Activated CD8-positive, alpha-beta memory T cell treated with anti-CD3 and anti-CD28 coated beads, Interleukin-2, amount 50 U/mL, for 48 hours (primary cell): ENCODE measurements at regions not wholly inside any gene's neighbourhood (a gene's known extent, or its start where the extent isn't known, plus 50 kb on each side); places are given as distances from the start of the nearest gene placed in this dataset.

Experiments
- DNase-seq: peaks from one replicate; pipeline ENCODE4 v3.0.0-alpha.2; 2020

DNA sequence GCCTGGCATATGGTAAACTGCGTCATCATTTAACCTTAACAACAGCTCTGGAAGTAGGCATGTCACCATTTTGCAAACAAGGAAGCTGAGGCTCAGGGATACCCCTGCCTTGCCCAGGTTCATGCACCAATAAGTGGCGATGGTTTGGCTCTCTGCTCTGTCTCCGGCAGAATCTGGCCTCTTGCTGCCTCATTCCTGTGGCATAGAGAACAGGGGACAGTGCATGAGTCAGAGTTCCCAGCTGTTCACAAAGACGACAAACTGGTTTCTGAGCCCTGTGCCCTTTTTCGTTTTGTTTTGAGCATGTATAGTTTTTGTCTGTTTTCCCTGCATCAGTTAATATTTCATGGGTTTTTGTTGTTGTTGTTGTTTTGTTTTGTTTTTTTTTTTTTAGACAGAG is 236.8 kb downstream of the OPA1 start:
- DNase-seq, result no peak

DNA sequence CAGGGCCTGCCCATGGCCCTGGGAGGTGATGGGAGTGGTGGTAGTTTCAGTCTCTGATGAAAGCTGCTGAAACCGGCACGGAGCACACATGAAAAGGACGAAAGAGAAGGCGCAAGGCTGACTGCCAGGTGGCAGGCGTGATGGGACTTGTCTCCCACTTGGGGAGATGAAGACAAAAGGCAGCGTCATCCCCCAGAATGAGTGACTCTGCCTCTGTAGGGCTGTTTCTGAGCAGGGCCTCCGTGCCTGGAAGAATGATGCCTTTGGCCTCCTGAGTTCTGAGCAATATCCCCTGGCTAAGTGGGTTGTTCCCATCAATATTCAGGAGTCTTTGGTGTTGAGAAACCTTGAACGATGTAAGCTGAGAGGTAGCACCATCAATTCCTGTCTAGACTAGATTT is 237.8 kb downstream of the OPA1 start:
- DNase-seq, result no peak

DNA sequence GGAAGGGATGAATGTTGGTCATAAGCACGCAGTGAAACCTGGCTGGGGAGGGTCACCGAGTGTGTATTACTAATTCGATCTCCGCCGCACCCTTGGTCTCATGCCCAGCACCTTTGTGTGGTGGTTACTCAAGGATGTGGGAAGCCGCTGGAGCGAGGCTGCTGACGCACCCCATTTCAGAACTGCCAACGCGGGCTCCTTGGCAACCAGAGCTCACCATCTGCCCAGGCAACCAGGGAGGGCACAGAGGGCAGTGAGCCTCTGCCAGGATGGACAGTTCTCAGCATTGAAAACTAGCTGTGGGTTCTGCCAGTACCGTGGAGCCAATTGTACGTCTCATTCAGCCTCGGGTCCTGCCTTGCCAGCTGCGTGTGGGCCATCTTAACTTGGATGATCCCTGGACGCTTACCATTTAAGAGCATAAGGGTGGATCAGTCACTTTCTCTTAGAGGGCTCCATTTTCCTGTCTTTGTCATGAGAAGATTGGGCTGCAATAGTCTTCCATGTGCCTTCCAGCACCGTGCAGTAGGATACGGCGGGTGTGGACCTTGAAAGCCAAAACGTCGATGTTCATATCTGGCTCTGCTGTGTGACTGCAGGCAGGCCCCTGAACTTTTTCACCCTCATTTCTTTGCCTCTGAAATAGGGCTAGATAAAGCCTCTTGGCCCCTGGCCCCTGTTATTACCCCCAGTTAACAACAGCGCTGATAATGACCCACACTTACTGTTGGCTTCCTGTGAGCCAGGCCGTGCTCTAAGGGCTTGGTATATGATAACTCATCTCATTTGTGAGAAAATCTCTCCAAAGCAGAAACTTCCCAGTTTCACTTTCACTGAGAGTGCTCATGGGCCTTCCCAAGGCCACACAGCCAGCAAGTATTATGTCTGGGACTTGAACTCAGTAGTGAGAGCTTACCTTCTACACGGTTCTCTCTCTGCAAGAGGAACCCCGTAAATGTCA is 238.8 kb downstream of the OPA1 start:
- no peak for DNase-seq

DNA sequence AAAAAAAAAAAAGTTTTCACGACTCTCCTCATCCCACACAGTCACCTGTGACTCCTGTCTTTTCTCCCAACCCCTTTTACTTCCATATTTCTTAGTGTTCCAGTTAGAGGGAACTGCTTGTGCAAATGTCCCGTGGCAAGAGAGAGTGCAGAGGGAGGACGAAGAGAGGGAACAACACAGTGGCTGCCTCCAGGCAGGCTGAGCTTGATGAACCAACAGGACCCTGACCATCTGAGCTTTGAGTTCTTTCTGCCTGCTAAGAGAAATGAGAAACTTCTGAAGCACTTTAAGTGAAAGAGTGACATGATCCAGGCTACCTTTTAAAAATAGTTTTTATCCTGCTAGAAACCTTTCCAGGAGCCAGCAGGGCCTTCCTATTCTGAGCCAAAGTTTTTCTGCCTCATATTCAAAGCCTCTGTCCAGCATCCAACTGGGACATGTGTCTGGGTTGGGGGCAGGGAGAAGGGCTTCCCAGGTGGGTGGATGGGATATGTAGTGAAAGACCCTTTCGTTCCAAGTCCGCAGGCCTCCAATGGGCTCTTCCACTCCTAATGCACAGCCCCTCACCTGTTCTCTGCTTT is 239.9 kb downstream of the OPA1 start:
- no peak for DNase-seq

DNA sequence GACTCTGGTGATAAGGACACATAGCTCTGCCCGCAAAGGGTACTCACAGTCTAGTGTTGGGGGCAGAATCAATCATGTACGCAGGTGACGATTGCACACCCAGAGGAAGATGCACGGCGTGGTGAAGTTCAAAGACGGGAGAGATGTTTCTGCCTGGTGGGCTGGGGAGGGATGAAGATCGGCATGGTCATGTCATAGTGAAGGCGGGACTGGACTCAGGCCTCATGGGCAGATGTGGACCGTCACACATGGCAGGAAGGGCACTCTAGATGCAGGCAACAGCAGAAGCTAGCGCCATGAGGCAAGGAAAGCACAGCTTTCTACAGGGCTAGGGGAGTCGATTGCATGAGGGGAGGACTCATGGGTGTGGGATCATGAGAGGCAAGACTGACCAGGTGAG is 240.6 kb downstream of the OPA1 start:
- DNase-seq, result no peak

DNA sequence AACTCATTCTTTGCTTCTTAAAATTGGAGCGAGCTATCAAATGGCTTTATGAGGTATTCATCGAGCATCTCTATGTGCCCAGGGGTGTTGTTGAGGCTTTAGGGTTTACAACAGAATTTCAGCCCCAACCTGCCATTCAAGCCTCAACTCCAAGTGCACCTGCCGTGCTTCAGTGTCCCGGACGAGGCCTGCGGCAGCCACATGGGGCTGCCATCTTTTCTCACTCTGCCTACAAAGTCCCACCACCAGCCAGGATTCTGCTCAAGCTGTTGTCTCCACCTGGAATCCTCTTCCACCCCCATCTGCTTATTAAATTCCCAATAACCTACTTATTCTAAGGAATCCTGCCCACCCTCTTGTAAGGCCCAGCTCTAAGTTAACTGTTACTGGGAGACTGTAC is 242.4 kb downstream of the OPA1 start:
- no peak for DNase-seq

DNA sequence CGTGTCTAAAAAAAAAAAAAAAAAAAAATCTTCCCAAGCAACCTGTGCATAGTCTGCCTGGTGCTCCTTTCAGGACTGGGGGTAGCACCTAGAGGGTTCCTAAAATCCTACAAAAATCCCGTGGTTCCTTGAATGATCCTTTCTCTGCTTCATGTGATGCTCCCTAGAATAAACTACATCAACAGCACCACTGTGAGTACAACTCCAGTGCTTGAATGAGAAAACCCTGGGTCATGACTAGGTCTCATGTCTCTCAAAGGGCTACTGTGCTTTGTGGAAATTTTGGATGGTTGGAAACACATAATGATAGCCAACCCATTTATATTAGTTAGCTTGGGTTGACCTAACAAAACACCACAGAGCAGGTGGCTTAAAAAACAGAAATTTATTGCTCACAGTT is 243.5 kb downstream of the OPA1 start:
- no peak for DNase-seq

DNA sequence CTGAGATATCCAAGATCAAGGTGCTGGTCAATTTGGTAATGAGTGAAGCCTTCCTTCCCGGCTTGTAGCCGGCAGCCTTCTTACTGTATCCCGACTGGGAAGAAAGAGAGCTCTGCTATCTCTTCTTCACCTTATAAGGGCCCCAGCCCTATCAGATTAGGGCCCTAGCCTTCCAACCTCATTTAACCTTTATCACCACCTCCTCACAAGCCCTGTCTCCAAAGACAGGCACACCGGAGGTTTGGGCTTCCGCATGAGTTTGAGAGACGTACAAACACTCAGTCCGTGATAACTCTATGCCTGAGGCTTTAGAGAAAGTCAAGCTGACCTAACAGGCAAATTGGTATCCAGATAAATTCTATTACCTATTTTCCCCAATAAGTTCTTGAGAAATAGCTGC is 243.9 kb downstream of the OPA1 start:
- no peak for DNase-seq

DNA sequence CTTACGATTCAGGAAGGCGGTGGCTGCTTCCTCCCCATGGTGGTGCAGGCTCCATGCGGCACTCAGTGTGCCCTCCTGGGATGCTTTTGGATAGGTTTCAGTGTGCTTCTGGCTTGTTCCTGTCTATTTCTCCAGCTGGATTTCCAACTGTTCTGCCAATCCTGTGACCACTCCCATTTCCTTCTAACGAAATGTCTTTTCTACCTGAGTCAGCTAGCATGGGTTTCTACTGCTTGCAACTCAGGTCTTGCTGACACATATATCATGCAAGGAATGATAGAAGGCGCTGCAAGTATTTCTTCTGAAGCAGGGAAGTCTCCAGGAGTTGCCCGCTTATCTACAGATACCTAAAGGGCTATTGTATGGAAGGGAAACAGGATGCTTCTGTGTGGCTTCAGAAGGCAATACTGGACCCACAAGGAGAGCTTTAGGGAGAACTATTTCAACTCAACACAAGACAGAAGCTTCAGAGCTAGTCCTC is 244.4 kb downstream of the OPA1 start:
- DNase-seq, result no peak

DNA sequence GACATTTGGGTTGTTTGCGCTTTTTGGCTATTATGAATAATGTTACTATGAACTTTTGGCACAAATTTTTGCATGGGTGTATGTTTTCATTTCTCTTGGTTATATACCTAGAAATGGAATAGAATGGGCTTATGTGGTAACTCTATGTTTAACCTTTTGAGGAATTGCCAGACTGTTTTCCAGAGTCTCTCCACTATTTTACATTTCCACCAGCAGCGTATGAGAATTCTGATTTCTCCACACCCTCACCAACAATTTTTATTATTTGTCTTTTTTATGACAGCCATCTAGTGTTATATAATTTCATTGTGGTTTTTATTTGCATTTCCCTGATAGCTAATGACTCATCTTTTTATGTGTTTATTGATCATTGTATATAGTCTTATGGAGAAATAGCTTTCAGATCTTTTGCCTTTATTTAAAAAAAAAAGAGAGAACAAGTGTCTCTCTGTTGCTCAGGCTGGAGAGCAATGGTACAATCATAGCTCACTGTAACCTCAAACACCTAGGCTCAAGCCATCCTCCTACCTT is 247.2 kb downstream of the OPA1 start:
- no peak for DNase-seq

DNA sequence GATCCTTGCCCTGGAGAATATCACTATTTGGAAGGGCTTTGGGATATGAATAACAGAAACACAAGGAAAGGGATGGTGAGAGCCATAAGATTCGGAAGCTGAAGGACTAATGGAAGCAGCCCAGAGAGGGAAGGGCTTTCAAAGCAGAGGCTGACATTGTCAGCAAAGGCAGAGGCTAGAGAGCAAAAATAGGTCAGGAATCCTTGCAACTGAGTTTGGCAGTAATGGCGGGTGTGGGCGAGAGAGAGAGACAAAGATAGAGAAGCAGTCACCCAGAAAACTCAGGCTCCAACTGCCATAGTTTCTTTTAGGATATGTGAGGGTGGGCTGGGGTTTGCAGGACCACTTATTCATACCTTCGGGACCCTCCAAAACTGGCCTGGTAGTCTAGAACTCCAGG is 248.6 kb downstream of the OPA1 start:
- DNase-seq, result no peak

DNA sequence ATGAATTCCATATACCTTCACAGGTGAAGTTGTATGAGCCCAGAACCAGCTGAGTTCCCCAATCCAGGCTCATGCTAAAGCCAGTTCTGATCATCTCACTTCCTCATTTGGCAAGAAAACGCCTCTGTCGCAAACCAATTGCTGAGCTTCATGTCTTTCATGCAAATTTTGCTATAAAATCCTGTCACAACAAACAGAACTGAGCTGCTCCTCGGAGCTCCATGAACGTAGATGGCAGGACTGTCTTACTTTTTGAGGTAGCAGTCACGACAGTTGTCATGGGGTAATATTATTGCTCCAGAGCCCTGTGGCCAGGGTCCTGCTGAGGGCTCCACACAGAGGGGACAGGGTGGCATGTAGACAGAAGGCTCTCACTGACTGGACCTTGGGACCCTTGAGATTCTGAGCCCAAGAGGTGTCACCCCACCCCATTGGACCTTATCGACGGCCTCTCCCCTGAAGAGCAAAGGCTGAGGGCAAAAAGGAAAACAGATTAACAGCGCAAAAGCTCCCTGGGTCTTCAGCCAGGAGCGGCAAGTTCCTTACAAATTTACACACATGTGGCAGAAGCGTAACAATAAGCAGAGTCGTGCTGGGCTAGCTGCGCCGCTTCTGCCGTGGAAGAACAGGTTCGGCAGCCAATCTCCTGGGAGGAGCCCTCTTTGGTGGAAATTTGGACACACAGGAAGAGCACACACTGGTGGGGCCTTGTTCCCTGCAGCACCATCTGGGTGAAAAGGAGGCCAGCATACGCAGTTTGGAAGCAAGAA is 249.2 kb downstream of the OPA1 start:
- DNase-seq, result no peak

DNA sequence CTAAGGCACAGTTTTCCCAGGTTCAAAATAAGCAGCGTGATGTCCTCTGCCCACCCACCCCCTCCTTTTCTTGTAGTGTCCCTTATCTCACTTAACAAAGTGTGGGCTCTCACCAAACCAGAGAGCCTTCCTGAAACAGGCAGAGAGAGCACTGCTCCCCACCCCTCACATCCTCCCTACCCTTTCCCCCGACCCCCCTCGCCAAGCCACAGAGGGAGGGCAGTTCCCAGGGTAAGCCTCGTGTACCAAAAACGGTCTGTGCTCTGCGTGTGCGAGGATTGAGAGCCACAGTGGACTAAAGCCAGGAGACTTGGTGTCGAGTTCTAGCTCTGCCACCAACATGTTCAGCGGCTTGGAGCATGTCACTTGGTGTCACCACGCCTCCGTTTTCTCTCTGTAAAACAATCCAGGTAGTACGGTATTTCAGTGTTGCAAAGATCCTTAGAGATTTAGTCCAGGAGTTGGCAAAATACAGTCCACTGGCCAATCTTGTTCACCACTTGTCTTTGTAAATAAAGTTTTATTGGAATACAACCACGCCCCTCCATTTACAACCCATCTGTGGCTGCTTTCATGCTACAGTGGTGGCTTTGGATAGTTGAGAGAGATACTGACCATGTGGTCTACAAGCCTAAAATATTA is 249.9 kb downstream of the OPA1 start:
- no peak for DNase-seq

DNA sequence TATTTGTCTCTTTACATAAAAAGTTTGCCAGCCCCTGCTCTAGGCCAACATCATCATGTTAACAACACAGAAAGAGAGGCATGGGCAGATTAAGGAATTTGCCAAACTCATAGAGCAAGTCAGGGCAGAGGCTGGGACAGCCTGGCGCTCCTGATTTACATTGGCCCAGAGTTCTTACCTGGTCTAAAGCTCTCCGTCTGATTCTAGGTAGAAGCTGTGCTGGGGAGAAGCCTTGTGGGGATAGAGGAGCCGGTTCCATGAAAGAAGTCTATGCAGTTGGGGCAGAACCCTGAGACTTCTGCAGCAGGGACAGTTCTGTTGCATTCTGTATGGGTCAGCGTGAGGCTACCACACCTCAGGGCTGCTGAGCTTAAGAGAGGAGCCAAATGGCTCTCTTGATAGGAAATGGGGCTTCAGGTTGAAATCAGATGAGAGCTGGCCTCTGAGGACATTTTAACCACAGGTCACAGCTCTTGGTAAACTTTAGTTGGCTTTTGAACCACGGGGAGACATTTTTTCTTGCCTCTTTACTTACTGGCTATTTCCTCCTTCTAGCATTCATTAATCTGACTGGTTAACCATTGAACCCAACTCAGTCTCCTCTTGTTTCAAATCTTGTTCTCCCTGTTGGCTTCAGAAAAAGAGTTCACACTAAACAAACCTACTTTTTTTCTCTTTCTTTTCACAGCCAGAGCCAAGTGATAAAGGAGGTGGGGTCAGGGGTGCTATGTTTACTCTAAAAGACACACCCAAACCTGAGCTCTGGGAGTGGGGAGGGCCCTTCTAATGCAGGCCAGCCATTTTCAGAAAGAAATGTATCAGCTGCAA is 250.7 kb downstream of the OPA1 start:
- DNase-seq, result no peak

DNA sequence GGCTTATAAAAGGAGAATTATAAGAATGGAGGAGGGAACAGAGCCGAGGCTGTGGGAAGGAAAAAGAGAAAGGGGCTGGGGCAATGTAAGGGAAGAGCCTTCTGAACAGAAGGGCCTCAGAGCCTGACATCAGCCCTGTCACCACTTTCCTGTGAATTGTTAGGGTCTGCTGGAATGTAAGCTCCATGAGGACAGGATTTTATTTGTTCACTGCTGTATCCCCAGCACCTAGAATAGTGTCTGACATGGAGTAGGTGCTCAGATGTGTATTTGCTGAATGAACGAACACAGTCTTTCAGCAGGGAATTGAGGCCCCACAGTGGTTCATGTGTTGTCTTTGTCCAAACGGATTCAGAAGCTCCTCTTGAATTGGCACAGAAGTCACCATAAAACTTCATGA is 251.5 kb downstream of the OPA1 start:
- DNase-seq, result no peak

DNA sequence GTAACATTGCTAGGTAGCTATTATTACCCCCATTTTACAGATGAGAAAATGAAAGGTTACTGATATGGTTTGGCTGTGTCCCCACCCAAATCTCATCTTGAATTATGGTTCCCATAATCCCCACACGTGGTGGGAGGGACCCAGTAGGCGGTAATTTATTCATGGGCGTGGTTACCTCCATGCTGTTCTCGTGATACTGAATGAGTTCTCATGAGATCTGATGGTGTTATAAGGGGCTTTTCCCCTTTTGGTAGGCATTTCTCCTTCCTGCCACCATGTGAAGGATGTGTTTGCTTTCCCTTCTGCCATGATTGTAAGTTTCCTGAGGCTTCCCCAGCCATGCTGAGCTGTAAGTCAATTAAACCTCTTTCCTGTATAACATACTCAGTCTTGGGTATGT is 252.1 kb downstream of the OPA1 start:
- DNase-seq, result no peak

DNA sequence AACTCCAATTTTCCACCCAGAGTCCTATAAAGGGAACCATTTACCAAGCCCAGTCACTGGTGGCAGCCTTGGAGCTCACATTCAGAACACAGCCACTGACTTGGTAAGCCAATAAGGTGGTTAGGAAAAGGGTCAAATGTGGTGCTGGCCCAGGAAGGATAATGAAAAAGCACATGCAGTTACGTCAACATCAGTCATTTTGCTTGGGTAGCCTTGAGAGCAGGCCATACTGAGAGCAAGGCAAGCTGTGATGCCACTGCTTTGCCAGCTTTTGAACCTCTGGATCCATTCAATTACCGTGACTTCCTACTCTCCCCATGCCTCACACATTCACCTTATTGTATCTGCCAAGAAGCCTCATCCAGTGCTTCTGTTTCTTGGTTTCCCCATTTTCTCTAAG is 253.6 kb downstream of the OPA1 start:
- no peak for DNase-seq

DNA sequence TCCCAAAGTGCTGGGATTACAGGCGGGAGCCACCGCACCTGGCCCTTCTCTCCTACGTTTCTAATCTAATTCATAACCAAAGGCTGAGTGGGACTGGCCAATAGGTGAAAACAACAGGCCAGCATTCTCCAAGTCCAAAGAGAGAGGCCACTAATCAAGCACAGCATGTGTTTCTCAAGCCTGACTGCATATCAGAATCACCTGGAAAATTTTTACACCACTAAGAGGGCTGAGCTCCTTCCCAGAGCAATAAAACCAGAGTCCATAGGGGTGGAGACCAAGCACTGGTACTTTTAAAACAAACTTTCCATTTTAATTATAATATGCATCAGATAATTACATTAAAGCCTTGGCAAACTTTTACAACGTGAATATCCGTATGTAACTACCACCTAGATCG is 254.4 kb downstream of the OPA1 start:
- DNase-seq, result no peak

DNA sequence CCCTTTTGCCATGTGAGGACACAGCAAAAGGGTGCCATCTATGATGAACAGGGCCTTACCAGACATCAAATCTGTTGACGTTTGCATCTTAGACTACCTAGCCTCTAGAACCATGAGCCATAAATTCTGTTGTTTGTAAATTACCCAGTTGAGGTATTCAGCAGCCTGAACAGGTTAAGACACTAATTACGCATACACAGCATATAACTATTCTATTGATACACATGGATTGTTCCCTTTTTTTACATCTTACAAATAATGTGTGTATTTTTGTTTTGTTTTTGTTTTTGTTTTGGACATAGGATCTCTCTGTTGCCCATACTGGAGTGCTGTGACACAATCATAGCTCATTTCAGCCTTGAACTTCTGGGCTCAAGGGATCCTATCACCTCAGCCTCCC is 255.5 kb downstream of the OPA1 start:
- DNase-seq, result no peak

DNA sequence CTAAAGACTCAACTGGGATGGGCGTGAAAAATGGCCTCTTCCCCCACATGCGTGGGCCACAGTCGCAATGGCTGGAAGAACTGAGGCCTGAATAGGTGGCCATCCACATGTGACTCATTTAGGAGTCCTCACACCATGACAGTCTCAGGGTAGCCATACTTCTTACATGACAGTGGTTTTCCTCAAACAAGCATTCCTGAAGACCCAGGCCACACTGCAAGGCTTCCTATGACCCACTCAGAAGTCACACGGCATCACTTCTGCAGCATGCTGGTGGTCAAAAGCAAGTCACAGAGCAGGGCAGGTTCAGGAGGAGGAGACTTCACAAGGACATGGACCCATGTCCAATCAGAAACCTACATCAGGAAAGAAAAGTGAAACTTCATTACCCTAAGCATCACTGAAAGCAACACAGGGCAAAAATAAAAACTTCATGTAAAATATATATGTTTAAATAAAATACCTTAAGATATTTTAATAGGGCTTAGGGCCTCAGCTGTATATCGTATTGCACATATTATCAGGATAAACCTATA is 257.1 kb downstream of the OPA1 start:
- DNase-seq, result no peak

DNA sequence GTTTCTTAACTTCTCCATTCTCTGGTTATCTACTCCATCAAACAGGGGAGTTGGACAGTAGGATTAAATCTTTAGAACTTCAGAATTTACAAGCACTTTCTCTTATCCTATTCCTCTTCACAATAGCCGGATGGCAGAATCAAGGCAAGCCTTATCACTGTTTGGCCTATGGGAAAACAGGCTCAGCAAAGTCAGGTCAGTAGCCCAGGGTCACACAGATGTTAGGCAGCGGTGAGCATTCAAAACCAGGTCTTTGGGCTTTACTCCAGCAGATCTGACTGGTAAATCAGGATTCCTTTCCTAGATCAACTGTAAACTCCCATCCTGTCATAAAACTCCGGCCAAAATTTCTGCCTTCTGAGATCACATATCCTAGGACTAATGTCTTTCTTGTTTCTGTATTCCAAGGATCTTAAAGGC is 258.4 kb downstream of the OPA1 start:
- no peak for DNase-seq
